NCI-H146 (cell line): ENCODE measurements at regions not wholly inside any gene's neighbourhood (a gene's known extent, or its start where the extent isn't known, plus 50 kb on each side); places are given as distances from the start of the nearest gene placed in this dataset.
"Not testable (repeated sequence)": the region's sequence is repeated elsewhere in the genome, so short reads cannot be mapped to it uniquely, and the experiment has no call there.

Experiments used
- DNase-seq: peaks from one replicate; lab custom pipeline; 2025; lab: John Stamatoyannopoulos, UW

DNA sequence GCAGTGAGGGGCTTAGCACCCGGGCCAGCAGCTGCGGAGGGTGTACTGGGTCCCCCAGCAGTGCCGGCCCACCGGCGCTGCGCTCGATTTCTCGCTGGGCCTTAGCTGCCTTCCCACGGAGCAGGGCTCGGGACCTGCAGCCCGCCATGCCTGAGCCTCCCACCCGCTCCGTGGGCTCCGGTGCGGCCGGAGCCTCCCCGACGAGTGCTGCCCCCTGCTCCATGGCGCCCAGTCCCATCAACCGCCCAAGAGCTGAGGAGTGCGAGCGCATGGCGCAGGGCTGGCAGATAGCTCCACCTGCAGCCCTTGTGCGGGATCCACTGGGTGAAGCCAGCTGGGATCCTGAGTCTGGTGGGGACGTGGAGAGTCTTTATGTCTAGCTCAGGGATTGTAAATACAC lies 813.1 kb downstream of the CCSER2 start:
- not testable (repeated sequence) for DNase-seq

DNA sequence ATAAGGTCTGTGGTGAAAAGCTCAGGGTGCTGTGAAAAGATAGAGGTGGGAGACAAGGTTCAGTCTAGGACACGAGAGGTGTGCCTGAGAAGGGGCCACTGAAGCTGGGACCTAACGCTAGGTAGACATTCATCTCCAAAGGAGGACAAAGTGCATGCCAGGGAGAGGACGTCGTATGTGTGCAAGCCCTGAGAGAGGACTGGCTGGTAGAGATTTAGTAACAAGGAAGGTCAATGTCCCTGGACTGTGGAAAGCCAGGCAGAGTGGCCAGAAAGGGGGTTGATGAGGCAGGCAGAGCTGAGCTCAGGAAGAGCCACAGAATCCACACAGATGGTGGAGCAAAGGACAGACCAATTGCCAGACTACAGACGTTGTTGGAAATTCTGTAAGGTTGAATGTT lies 817.6 kb downstream of the CCSER2 start:
- no peak for DNase-seq

DNA sequence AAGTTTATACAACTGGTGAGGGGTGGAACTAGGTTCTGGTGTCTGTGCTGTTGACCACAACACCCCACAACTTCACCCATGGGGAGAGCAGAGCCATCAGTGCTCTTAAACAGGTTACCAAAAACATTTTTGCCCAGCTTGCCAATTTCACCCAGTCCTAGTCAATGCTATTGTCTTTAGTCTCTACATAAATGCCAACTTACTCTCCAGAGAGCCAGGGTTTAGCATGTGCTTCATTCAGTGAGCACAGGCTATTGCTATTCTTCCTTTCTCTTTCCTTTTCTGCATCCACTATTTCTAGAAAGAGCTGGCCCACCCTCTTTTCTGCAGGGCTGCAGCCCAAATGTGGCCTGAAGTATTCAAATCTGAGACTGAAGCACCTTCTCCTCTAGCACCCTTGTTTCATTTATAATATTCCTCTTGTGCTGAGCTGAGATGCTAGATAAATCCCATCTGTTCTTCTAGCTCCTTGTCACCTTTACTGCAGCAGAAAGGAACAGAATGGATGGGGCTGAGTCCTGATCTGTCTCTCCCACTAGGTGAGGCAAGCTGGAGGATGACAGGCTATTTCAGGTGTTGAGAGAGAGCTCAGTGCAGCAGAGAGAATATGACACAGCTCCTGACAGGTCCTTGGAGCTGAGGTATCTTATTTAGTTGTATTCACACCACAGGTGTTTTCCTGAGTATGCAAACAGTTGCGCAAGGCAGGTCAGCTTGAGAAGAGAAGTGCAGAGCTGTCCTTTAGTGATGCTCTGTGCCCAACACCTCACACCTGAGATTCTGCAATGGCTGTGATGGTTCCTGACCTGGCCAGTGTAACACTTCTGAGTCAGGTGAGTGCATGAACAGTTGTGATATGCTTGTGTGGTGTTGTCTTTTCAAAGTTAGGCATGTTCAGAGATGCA lies 819.2 kb downstream of the CCSER2 start:
- no peak for DNase-seq

DNA sequence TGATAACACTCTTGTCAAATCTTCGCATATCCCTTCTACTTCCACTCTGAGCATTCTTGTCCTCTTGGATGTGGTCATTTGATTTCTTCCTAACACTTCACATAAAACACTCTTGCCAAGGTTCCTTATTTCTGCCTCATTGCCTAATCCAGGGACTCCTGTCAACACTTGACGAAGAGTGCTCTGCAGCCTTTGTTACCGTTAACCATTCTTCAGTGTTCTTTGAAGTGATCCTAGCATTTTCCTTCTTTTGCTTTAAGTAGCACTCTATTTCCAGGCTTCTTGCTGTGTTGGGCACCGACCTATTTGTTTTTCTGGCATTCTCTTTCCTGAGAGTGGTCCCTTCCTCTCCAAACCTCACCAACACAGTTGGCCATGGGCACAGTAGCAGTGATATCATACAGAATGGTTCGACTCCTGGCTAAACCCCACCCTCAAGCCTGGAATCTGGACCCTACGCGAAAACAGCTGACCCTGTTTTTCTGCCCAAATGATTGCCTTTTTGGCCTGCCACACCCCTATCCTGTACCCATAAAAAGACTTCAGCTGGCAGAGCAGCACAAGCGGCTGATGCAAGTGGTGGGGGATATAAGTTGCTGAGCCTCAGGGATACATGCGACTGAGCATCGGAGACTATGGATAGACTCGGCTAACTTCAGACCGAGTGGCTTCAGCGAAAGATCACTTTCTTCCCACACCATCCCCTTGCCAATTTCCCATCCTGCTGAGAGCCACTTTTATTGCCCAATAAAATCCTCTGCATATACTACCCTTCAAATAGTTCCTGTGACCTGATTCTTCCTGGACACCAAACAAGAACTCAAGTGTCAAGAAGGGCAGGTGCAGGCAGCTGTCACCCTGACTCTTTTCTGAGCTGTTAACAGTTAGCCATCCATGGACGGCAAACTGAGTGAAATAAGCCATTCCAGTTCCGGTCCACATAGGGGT lies 820.6 kb downstream of the CCSER2 start:
- DNase-seq, result no peak

DNA sequence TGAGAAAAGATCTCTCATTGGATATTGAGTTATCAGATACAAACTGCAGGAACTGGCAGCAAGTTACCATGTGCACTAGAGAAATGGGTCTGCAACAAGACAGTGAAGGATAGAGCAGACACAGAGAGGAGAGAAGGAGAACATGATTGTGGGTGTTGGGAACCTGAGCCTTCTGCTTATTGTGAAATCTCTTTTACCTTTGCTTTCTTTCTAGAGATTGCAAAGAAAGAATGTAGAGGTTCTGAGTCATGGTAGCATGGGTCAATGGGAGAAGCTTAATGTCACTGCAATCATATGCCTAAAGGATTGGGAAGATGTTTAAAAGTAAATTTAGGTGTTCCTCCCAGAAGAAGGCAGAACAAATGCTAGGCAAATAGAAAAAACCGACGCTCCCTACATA lies 821.4 kb downstream of the CCSER2 start:
- no peak for DNase-seq

DNA sequence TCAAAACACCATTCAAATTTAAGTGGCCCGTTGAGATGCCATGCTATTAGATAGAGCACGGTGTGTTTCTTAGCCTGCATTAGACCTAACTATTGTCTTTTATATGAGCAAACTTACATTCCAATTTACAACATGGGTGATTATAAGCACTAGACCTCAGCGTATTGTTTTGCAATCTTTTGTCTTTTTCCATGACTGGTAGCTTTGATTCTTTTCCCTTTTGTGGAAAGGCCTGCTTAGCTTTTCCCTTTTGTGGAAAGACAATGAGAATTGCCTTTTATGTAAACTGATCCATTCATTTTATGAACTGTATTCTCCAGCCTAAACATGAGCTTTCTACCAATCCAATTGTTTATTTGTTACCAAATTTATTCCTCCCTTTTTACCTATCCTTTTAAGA lies 823.1 kb downstream of the CCSER2 start:
- no peak for DNase-seq

DNA sequence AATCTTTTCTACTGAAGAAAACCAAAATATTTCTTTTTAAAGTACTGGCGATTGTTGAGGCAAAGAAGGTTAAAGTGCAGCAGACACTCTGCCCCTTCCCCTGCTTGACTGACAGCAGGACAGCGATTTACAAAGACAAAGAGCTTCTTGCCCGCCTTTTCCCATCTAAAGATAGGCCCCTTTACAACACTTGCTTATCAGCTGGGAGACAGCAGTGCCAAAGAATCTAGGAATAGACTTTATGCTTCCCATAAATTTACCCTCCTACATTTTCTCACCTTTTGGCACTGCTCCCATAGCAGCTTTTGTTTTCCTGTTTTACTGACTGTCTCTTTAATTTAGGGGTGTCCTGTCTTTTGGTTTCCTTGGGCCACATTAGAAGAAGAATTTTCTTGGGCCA lies 824.1 kb downstream of the CCSER2 start:
- DNase-seq, result no peak

DNA sequence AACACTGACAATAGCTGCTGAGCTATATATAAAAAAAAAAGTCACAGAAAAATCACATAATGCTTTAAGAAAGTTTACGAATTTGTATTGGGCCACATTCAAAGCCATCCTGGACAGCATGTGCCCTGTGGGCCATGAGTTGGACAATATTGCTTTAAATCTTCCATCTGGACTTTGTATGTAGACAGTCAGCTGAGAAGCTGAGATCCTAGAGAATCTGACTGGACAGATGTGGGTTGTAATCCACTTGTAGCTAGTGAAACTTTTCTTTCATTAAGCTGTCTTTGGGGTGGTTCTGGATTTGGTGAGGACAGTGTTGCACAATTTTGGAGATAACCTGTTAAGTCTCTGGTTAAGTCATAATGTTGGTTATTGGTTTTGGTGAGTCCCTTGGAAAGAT lies 824.5 kb downstream of the CCSER2 start:
- no peak for DNase-seq

DNA sequence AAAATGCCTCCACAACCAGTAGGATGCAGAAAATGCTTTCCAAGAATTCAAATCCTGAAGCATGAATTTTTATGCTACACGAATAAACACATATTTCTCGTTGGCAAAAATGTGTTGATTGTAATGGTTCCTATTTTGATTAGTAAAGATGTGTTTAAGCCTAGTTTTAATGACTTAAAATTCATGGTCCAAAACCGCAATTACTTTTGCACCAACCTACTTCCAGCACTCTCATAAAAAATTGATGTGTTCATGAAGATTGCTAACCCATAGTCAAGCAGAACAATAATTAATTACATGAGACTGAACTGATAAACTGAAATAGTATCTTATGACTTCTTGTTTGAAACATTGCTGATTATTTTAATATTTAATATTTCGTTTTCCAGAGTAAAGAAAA lies 828.8 kb downstream of the CCSER2 start:
- DNase-seq, result no peak

DNA sequence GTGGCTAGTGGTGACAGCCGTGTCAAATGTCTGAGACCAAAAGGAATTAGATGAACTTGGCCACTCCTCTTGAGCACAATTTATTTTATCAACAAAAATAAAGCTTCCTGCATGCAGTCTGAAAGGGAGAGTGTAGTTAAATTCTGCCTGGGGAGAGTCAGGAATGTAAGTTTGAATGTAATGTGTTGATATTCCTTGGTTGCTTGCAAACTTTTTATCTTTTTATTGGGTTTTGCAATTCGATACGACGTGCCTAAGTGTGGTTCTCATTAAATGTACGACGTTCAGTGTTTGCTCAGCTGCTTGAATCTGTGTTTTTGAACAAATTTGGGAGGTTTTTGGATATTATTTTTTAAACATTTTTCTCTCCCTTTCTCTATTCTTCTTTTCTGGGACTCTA lies 839.9 kb downstream of the CCSER2 start:
- peak; percentile 33 for DNase-seq

DNA sequence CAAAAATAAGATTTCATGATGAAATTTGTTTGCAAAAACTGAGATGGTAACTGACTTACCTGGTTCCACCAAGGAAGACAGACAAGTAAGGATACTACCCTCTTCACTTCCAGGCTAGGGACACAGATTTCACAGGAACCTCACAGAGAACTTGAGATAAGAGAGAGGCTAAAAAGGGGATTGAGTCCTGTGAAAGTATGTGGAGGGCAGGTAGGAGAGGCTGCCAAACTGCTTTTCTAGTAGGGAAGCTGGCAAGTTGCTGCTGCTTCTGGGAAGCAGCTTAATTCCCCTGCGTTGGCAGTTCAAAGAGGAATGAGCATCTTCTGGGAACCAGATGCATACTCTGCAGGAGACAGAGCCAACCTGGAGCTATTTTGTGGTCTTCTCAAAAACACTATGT lies 841.6 kb downstream of the CCSER2 start:
- no peak for DNase-seq

DNA sequence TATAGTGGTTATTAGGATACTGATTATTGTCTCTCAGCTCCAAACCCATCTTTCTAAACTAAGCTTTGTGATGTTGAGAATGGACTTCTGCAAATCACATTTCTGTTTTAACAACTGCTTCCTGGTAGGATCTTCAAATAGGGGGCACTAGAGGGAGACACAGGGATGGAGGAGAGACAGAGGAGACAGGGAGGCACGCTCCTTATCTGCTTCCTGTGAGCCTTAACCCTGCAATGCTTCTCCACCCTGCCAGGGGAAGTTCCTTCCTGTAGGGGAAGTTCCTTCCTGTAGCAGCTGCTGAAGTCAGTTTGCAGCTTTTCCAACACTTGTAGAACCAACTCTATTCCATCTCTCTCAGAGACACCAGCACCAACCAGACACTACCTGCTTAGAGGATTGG lies 847.2 kb downstream of the CCSER2 start:
- DNase-seq, result no peak

DNA sequence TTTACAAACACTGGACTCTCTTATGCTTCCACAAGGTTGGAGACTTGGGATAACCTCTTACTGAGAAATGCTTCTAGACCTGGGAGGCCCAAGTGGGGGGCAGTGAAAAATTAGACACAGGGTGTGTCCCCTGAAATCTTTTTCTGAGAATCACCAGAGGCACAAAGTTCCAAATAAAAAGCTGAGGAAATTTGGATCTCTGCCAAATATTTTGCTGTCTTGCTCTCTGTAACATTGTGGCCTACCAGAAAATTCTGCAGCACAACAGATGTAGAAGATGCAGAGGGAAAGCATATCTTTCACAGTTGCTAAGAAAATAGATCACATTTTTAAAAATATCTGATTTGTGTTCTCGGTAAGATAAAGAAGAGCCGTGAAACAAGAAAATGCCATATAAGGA lies 849.4 kb downstream of the CCSER2 start:
- DNase-seq, result no peak

DNA sequence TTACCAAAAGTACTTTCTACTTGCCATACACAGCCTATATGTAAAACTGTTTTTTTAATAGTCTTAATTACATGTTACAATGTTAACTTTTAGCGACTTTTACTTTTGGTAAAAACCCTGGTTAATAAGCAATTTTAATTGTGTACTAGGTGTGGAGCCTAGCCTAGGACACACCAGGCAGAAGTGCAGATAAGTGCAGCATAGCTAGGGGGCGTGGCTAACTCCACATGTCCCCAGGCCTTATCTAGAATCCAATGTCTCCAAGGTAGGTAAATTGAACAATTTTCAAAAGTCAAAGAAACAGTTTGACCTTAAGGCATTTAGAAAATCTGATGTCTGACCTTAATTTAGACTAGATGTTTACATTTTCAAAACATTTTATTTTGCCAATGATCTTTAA lies 858.7 kb downstream of the CCSER2 start:
- no peak for DNase-seq

DNA sequence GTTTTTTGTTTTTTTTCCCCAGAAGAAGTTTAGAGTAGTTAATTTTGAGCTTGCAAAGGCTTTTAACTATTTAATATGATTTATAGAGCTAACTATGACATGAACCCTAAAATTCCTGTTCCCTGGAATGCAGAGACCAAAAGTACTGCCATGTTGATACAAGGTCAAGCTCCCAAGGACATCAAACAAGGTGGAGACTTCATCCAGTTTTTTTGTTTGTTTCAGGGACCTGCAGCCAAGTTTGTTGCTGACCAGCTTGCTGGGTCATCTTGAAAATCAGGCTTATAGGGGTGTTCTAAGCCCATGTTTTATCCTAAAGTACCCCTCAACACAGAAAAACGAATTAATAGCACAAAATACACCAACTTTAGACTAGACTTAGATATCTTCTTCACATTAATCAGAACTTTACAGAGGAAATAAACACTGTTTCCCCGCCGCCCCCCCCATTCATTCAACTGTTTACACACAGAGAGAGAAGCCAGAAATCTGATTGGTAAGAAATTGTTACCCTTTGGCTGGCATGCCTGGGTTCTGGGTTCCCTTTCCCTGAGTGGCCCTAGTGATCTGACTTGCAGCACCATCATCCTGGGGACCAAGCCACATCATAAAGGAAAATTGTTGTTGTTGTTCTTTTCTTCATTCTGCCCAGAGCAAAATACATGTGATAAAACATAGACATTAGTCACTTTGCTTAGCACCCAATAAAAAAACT lies 860.5 kb downstream of the CCSER2 start:
- no peak for DNase-seq

DNA sequence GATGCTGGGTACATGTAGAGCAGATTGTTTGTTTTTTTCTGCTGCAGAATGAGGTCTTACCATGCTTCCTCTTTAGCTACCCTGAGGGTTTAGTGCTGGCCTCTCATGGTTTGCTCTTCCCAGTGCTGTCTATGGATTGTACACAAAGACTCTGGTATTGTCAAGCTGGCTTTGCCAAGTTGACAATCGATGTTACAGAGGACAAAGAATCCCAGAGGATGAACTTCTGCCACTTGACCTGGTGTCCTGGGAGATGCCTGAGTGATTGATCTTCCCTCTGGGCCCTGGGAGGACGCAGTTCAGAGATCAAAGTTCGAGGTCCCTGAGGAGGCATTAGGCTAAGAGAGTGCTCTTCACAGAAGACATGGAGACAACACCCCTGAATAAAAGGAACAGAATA lies 865.4 kb downstream of the CCSER2 start:
- no peak for DNase-seq

DNA sequence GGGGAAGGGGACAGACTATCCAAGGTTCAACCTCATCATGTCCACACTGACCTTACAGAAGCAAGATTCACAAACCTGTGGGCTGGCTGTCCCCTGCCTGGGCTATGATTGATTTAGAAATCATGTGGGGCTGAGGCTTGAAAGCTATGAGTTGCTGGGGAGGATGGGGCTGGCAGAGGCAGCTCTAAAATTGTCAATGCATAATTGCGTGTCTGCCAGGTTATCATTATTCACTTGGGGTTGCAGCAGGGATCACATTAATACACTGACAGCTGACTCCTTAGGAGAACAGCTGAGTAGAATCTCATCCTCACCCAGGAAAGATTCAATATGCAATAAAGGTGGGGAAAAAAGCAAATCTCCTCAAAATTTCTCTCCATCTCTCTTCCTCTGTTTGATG lies 866.3 kb downstream of the CCSER2 start:
- no peak for DNase-seq

DNA sequence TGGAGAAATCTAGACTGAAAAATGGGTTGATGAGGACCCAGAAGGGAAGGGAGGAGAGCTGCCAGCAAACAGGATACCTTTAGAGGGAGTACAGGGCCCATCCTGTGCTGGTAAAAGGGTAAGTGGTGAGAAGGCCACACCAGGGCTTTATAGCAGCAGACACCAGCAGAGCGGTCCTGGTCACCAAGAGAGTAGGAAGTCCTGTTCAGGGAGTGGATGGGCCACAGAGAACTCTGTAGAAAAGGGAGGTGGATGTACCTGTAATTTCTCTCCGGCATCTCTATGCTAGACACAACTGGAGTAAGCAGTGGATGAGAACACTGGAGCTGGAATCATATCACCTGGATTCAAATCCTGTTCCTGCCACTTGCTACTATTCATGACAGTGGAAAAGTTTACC lies 867.2 kb downstream of the CCSER2 start:
- DNase-seq, result no peak

DNA sequence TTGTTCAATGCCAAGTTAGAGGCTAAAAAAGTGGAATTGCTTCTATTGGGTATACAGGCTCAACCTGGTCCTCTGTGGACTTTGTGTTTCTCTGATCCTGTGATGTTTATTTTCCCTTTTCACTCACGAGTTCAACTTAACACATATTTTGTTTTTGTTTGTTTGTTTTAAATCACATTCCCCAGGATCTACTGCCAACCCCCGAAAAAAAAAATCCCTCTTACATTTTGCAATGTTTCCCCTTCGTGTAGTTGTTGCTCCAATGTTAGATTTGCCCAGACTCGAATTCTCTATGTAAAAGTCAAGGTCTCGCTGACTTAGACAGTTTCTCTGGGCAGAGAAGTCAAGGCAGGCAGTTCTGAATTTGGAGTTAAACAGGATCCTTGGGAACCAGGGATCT lies 876.4 kb downstream of the CCSER2 start:
- no peak for DNase-seq

DNA sequence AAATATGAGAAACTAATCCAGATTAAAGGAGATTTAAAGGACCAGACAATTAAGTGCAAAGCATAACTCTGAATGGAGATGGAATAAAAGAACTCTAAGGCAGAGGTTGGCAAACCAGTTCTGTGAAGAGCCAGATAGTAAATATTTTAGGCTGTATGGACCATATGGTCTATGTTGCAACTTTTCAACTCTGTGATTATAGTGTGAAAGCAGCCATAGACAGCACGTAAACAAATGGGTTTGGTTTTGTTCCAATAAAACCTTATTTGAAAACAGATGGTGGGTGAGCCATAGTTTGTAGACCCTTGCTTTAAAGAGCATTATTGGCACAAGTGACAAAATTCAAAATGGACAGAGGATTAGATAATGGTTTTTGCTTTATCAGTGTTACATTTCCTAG lies 884.1 kb downstream of the CCSER2 start:
- no peak for DNase-seq

DNA sequence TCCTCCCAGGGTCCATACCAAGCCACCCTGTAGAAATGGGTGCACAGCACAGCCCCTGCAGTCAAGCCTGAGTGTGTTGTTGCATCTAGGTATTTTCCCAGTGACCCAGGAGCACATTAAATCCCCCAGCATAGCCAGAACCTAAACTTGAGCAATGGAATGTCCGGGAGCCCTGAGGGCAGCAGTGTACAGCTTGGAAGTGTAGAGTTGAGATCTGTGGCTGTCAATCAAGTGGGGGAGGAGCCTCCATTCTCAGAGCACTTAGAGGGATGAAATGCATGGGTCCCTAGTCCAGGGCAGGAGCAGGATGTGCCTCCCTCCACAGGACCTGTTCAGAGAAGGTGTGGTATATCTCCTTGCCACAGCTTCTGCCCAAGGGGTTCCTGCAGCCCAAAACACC lies 885.1 kb downstream of the CCSER2 start:
- DNase-seq, result no peak

DNA sequence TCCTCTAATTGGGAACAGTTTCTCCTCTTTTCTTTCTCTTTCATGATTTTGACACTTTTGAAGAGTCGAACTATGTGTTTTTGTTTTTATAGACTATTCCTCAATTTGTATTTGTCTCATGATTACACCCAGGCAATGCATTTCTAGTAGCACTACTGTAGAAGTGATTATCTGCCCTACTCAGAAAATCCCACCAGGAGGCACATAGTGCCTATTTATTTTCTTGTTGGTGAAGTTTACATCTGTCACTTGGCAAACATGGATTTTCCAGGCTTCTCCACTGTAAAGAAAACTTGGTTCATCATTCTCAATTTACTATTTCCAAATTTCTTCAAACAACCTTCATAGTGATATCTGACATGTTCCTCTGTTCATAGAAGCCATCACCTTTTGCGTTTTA lies 893.9 kb downstream of the CCSER2 start:
- no peak for DNase-seq
